ENCODE measurements at regions not wholly inside any gene's neighbourhood (a gene's known extent, or its start where the extent isn't known, plus 50 kb on each side); places are given as distances from the start of the nearest gene placed in this dataset.
"Not testable (repeated sequence)": the region's sequence is repeated elsewhere in the genome, so short reads cannot be mapped to it uniquely, and the experiment has no call there.

DNA sequence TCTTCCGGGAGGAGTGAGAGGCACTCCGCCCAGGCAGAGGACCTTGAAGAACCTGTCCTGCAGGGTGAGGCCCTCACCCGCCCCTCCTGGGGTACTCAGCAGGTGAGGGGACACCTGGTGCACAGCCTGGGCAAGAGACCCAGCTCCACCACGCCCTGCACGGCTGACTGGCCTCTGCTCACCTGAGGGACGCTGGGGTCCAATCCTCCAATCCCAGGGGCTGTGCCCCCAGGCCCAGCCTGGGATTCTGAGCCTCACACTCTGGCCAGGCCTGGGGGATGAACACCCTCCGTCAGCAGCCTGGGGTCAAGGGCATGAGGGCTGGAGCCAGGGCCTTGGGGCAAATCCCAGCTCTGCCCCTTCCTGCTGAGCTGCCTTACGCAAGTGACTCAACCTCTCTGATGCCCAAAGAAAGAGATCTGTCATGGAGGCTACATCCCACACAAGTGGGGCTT, 149.9 kb upstream of the PTPN1 start:
- H3K4me3 ChIP-seq, result no peak overlapping the region
- no peak for DNase-seq
- no peak overlapping the region for H3K27ac ChIP-seq (replicated peaks)
- H3K36me3 ChIP-seq, result no peaks in the 10 kb centered on the region
- H3K4me1 ChIP-seq, result no peaks in the 10 kb centered on the region
- TF ChIP-seq, protein P1, sequence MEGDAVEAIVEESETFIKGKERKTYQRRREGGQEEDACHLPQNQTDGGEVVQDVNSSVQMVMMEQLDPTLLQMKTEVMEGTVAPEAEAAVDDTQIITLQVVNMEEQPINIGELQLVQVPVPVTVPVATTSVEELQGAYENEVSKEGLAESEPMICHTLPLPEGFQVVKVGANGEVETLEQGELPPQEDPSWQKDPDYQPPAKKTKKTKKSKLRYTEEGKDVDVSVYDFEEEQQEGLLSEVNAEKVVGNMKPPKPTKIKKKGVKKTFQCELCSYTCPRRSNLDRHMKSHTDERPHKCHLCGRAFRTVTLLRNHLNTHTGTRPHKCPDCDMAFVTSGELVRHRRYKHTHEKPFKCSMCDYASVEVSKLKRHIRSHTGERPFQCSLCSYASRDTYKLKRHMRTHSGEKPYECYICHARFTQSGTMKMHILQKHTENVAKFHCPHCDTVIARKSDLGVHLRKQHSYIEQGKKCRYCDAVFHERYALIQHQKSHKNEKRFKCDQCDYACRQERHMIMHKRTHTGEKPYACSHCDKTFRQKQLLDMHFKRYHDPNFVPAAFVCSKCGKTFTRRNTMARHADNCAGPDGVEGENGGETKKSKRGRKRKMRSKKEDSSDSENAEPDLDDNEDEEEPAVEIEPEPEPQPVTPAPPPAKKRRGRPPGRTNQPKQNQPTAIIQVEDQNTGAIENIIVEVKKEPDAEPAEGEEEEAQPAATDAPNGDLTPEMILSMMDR (IDR thresholded peaks at IDR 0.05; ENCODE audit: borderline replicate concordance), result no peak
- H3K27me3 ChIP-seq (ENCODE audit: low read depth), result no peaks in the 10 kb centered on the region
- intact Hi-C loops (cut with micrococcal nuclease), result no loop called here
- H3K9me3 ChIP-seq (replicated peaks), result no peaks in the 10 kb centered on the region

DNA sequence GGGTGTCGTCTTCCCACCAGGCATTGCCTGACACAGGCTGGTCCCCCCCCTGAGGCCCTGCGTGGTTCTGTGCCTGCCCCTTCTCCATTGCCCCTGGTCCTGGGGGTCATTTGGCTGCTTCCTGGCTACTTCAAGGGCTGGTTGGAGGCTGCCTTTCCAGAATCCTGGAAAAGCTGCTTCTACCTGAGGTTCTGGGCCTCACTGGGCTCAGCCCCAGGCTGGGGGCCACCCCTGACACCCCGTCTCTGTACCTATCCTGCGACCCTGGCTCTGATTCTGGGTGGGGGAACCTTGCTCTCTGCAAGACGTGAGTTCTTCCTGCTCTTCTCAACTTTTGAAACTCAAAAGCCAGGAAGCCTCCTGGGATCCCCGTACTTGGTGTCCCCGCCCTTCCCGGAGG, 149.3 kb upstream of the PTPN1 start:
- TF ChIP-seq, protein P1 (IDR thresholded peaks at IDR 0.05; ENCODE audit: borderline replicate concordance), result no peak
- no peak overlapping the region for H3K4me3 ChIP-seq
- intact Hi-C loops (cut with micrococcal nuclease), result no loop called here

DNA sequence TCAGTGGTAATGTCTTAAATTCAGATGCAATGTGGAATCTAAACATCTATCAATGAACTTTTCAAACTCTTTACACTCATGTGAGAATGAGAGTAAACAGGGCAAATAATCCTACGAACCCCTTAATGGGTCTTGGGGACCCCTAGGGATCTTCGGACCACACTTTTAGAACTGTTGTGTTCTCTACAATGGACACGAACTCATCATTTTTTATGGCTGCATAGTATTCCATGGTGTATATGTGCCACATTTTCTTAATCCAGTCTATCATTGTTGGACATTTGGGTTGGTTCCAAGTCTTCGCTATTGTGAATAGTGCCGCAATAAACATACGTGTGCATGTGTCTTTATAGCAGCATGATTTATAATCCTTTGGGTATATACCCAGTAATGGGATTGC, 148.0 kb upstream of the PTPN1 start:
- H3K9me3 ChIP-seq (replicated peaks); H3K4me1 ChIP-seq; H3K27ac ChIP-seq (replicated peaks); DNase-seq; H3K27me3 ChIP-seq (ENCODE audit: low read depth); intact Hi-C loops (cut with micrococcal nuclease); H3K4me3 ChIP-seq; H3K36me3 ChIP-seq: not testable (repeated sequence)

More for the DNA sequence above, 149.3 kb upstream of the PTPN1 start:
- no peaks in the 10 kb centered on the region for H3K27me3 ChIP-seq (ENCODE audit: low read depth)
- no peaks in the 10 kb centered on the region for H3K36me3 ChIP-seq
- no peaks in the 10 kb centered on the region for H3K9me3 ChIP-seq (replicated peaks)
- no peak overlapping the region for H3K27ac ChIP-seq (replicated peaks)
- no peaks in the 10 kb centered on the region for H3K4me1 ChIP-seq
- DNase-seq, result no peak

DNA sequence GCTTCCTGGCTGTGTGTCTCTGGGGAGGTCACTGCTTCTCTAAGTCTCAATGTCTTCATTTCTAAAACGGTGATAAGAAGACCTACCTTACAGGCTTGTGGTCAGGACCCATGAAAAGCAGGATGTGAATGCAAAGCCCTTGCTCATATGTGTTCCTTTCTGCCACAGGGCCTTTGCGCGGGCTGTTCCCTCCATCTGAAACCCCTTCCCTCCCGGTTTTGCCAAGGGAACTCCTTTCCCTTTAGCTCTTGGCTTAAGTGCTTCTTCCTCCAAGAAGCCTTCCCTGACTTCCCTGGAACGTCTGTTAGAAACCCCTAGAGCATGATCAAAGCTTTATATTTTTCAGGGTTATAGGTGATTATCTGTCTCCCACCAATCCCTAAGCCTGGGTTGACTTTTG, 147.2 kb upstream of the PTPN1 start:
- TF ChIP-seq, protein P1 (IDR thresholded peaks at IDR 0.05; ENCODE audit: borderline replicate concordance), result no peak
- intact Hi-C loops (cut with micrococcal nuclease), result no loop called here

DNA sequence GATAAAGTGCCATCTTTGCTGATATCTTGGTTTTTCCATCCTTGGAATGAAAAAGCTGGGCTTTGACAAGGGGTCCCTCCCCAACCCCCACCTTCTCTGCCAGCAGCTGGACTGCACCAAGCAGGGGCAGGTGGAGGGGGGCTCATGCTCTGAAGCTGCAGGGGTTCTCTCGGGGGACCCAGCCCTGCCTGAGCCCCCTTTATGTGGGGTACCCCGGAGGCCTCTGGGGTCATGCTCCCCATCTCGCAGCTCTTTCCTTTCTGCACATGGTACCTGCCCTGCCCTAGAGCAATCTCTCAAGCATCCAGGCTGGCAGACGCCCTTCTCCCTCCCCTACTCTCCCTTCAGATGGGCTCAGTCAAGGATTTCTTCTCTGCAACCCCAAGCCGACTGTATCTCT, 146.7 kb upstream of the PTPN1 start:
- Histone ChIP-seq H3K27me3 (ENCODE audit: low read depth) (no peaks in the 10 kb centered on the region), H3K4me1 (peaks cover 7% of the 10 kb centered on the region), H3K4me3 (no peak overlapping the region), H3K9me3 (replicated peaks) (peaks cover 3% of the 10 kb centered on the region), H3K36me3 (no peaks in the 10 kb centered on the region), H3K27ac (replicated peaks) (no peak overlapping the region)
- intact Hi-C loops (cut with micrococcal nuclease), result no loop called here
- TF ChIP-seq, protein P1 (IDR thresholded peaks at IDR 0.05; ENCODE audit: borderline replicate concordance), result no peak
- no peak for DNase-seq

More for the DNA sequence above, 147.2 kb upstream of the PTPN1 start:
- H3K36me3 ChIP-seq, result no peaks in the 10 kb centered on the region
- no peaks in the 10 kb centered on the region for H3K27me3 ChIP-seq (ENCODE audit: low read depth)
- no peak overlapping the region for H3K27ac ChIP-seq (replicated peaks)
- no peak for DNase-seq
- peaks cover 3% of the 10 kb centered on the region for H3K9me3 ChIP-seq (replicated peaks)
- H3K4me1 ChIP-seq, result peaks cover 7% of the 10 kb centered on the region
- H3K4me3 ChIP-seq, result no peak overlapping the region

DNA sequence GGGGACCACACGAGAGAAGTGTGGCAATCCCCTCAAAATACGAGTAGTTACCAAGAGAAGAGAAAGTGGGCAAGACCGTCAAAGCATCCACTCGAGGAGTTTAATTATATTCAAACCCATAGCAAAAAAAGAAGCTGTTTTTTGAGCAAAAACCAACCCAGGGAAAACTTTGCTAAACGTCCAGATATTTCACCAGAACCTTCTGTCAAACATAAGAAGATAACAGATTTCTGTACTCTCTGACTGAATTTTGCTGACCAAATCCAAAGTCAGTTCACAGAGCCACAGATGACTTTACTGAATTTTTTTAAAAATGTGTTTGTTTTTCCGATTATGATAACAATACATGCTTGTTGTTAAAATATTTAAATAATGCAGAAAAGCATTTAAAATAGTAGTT, 145.6 kb upstream of the PTPN1 start:
- TF ChIP-seq, protein P1 (IDR thresholded peaks at IDR 0.05; ENCODE audit: borderline replicate concordance), result no peak
- Histone ChIP-seq H3K9me3 (replicated peaks) (peaks cover 3% of the 10 kb centered on the region), H3K27me3 (ENCODE audit: low read depth) (no peaks in the 10 kb centered on the region), H3K4me3 (no peak overlapping the region), H3K4me1 (peaks cover 13% of the 10 kb centered on the region), H3K27ac (replicated peaks) (no peak overlapping the region), H3K36me3 (no peaks in the 10 kb centered on the region)
- DNase-seq, result no peak
- intact Hi-C loops (cut with micrococcal nuclease), result no loop called here

Measured in left ventricle myocardium inferior (tissue), 1 donor.